H9 (cell line): ENCODE measurements at regions not wholly inside any gene's neighbourhood (a gene's known extent, or its start where the extent isn't known, plus 50 kb on each side); places are given as distances from the start of the nearest gene placed in this dataset.
A peak's percentile ranks its signal among the peaks of the same experiment; 100 is the strongest.

Source experiments
- DNase-seq: peaks from one replicate; pipeline ENCODE4 v3.0.0-alpha.2; 2017
- H2AFZ ChIP-seq: one replicate; pipeline ENCODE4 v1.6.1; 2013; ENCODE audit warnings: mild to moderate bottlenecking, low read length, control low read depth, moderate library complexity
- H2AK5ac ChIP-seq: 2 replicates; pipeline ENCODE4 v1.6.1; 2013; ENCODE audit warnings: low read length, control low read depth, mixed read lengths; ENCODE audit not compliant: insufficient read length
- H2BK120ac ChIP-seq: one replicate; pipeline ENCODE4 v1.6.1; 2013; ENCODE audit warnings: low read depth, mild to moderate bottlenecking, low read length, control low read depth, inconsistent platforms; ENCODE audit not compliant: poor library complexity, severe bottlenecking
- H2BK12ac ChIP-seq: 2 replicates; pipeline ENCODE4 v1.6.1; 2013; ENCODE audit warnings: low read length, control low read depth, mixed read lengths, low read depth; ENCODE audit not compliant: insufficient read length
- H2BK15ac ChIP-seq: 2 replicates; pipeline ENCODE4 v1.6.1; 2013; ENCODE audit warnings: low read depth, low read length, control low read depth
- H2BK20ac ChIP-seq: one replicate; pipeline ENCODE4 v1.6.1; 2013; ENCODE audit warnings: low read depth, mild to moderate bottlenecking, low read length, control low read depth, inconsistent platforms; ENCODE audit not compliant: poor library complexity, severe bottlenecking
- H2BK5ac ChIP-seq: 2 replicates; pipeline ENCODE4 v1.6.1; 2013; ENCODE audit warnings: low read length, control low read depth, mixed read lengths; ENCODE audit not compliant: insufficient read length
- H3K14ac ChIP-seq: 2 replicates; pipeline ENCODE4 v1.6.1; 2013; ENCODE audit warnings: low read length, control low read depth; ENCODE audit not compliant: insufficient read depth
- H3K18ac ChIP-seq: 2 replicates; pipeline ENCODE4 v1.6.1; 2013; ENCODE audit warnings: low read depth, mild to moderate bottlenecking, mixed read lengths, low read length, control low read depth; ENCODE audit not compliant: insufficient read length
- H3K23ac ChIP-seq: 2 replicates; pipeline ENCODE4 v1.6.1; 2013; ENCODE audit warnings: low read length, control low read depth, mixed read lengths, low read depth; ENCODE audit not compliant: insufficient read length
- H3K23me2 ChIP-seq: 2 replicates; pipeline ENCODE4 v1.6.1; 2013; ENCODE audit warnings: low read depth, mild to moderate bottlenecking, mixed read lengths, low read length, control low read depth; ENCODE audit not compliant: insufficient read length, poor library complexity, severe bottlenecking
- H3K27ac ChIP-seq: 2 replicates; pipeline ENCODE4 v1.5.1; 2013; ENCODE audit warnings: low read length, control low read depth, mixed read lengths, low read depth; ENCODE audit not compliant: insufficient read length
- H3K27me3 ChIP-seq: 2 replicates; pipeline ENCODE4 v1.6.1; 2013; ENCODE audit warnings: low read length, control low read depth, inconsistent platforms; ENCODE audit not compliant: insufficient read depth
- H3K4ac ChIP-seq: 2 replicates; pipeline ENCODE4 v1.6.1; 2013; ENCODE audit warnings: low read depth, mild to moderate bottlenecking, control low read depth, inconsistent platforms, low read length, moderate library complexity
- H3K4me1 ChIP-seq: 2 replicates; pipeline ENCODE4 v1.6.1; 2013; ENCODE audit warnings: low read length, control low read depth, inconsistent platforms; ENCODE audit not compliant: insufficient read depth
- H3K4me2 ChIP-seq: 2 replicates; pipeline ENCODE4 v1.6.1; 2013; ENCODE audit warnings: low read length, control low read depth, mixed read lengths; ENCODE audit not compliant: insufficient read length, insufficient read depth
- H3K56ac ChIP-seq: 2 replicates; pipeline ENCODE4 v1.6.1; 2013; ENCODE audit warnings: low read depth, mild to moderate bottlenecking, mixed read lengths, low read length, control low read depth; ENCODE audit not compliant: insufficient read length
- H3K79me1 ChIP-seq: 2 replicates; pipeline ENCODE4 v1.6.1; 2013; ENCODE audit warnings: low read depth, mild to moderate bottlenecking, moderate library complexity, low read length, control low read depth, inconsistent platforms; ENCODE audit not compliant: insufficient read depth, poor library complexity, severe bottlenecking
- H3K79me2 ChIP-seq: 2 replicates; pipeline ENCODE4 v1.6.1; 2013; ENCODE audit warnings: low read length, control low read depth, inconsistent platforms; ENCODE audit not compliant: insufficient read depth
- H3K9ac ChIP-seq: 2 replicates; pipeline ENCODE4 v1.6.1; 2013; ENCODE audit warnings: low read length, control low read depth, mixed read lengths; ENCODE audit not compliant: insufficient read length; ENCODE audit errors: extremely low read depth
- H3K9me3 ChIP-seq: one replicate; pipeline ENCODE4 v1.6.1; 2013; ENCODE audit warnings: low read depth, low read length, inconsistent platforms; ENCODE audit not compliant: control insufficient read depth
- H3T11ph ChIP-seq: one replicate; pipeline ENCODE4 v1.6.1; 2013; ENCODE audit warnings: mild to moderate bottlenecking, low read length, control low read depth, inconsistent platforms
- H4K20me1 ChIP-seq: one replicate; pipeline ENCODE4 v1.6.1; 2013; ENCODE audit not compliant: control insufficient read depth, insufficient read length, insufficient read depth
- H4K5ac ChIP-seq: 2 replicates; pipeline ENCODE4 v1.6.1; 2013; ENCODE audit warnings: low read depth, mild to moderate bottlenecking, mixed read lengths, low read length, control low read depth; ENCODE audit not compliant: insufficient read length
- H4K8ac ChIP-seq: replicated peaks from 2 replicates; pipeline ENCODE4 v1.6.1; 2013; ENCODE audit warnings: low read length, control low read depth, mixed read lengths, low read depth; ENCODE audit not compliant: insufficient read length
- H4K91ac ChIP-seq: 2 replicates; pipeline ENCODE4 v1.6.1; 2013; ENCODE audit warnings: low read depth, mild to moderate bottlenecking, moderate library complexity, mixed read lengths, low read length, control low read depth; ENCODE audit not compliant: insufficient read length
- H3K27ac Mint-ChIP-seq, 3 experiments: 2 replicates in 2 of 3; 3 replicates in 1 of 3; pipeline ENCODE4 v1.8.0; 2020 to 2021; ENCODE audit warnings: mixed read lengths in 3 of 3, mild to moderate bottlenecking in 1 of 3, moderate library complexity in 1 of 3
- H3K27me3 Mint-ChIP-seq: 2 replicates; pipeline ENCODE4 v1.8.0; 2021; ENCODE audit warnings: low read depth, mild to moderate bottlenecking, moderate library complexity, mixed read lengths
- H3K36me3 Mint-ChIP-seq, 3 experiments: 2 replicates in 2 of 3; 3 replicates in 1 of 3; pipeline ENCODE4 v1.8.0; 2020 to 2021; ENCODE audit warnings: low read depth in 3 of 3, mixed read lengths in 3 of 3; ENCODE audit not compliant: insufficient read depth in 1 of 3
- H3K4me1 Mint-ChIP-seq, 2 experiments: 2 replicates each; pipeline ENCODE4 v1.8.0; 2020; ENCODE audit warnings: mixed read lengths in 2 of 2
- H3K4me3 Mint-ChIP-seq, 2 experiments: 2 replicates in 1 of 2; 3 replicates in 1 of 2; pipeline ENCODE4 v1.8.0; 2020 to 2021; ENCODE audit warnings: mild to moderate bottlenecking in 2 of 2, mixed read lengths in 2 of 2, moderate library complexity in 1 of 2
- H3K9me3 Mint-ChIP-seq, 2 experiments: 2 replicates in 1 of 2; 3 replicates in 1 of 2; pipeline ENCODE4 v1.8.0; 2020; ENCODE audit warnings: mild to moderate bottlenecking in 2 of 2, mixed read lengths in 2 of 2, moderate library complexity in 1 of 2
- CTCF ChIP-seq: fragments of 200-600 bp; sonication (generic); conservative IDR thresholded peaks from 3 replicates; pipeline ENCODE4 v1.8.0; 2021; ENCODE audit warnings: antibody characterized with exemption, mild to moderate bottlenecking

DNA sequence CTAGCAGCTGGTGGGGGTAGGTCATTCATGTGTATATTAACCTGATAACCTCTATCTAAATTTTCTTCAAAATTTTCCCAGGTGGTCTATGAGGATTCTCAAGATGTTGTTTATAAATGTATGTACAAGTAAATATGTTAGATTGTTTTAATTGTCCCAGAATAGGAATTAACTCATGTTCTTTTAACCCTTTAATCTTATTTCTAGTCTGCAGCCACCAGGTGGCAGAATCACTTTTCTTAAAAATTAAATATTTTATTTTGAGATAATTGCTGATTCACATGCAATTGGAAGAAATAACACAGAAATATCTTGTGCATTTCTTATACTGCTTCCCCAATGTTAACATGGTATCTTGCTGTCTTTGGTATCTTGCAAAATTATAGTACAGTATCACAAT lies 589.5 kb downstream of the ARL4A start:
- no peak overlapping the region for H3K56ac ChIP-seq
- H3K14ac ChIP-seq: no peak overlapping the region
- Mint-ChIP-seq H3K27ac (no peak overlapping the region), H3K36me3 (peaks cover 8 to 25% (median 13%) of the 10 kb centered on the region in 3 experiments), H3K27me3 (peaks cover 2% of the 10 kb centered on the region; the same call in 1 of the 2 replicates), H3K4me1 (no peaks in the 10 kb centered on the region), H3K9me3 (peaks cover 18 to 25% of the 10 kb centered on the region in 2 experiments), H3K4me3 (no peak overlapping the region)
- no peak overlapping the region for H3K4me2 ChIP-seq
- peak; percentile 75 for TF ChIP-seq CTCF
- no peak overlapping the region for H3K23ac ChIP-seq
- H3K79me1 ChIP-seq: no peaks in the 10 kb centered on the region
- H2BK12ac ChIP-seq: no peak overlapping the region
- no peak overlapping the region for H2AFZ ChIP-seq
- H3K4ac ChIP-seq: no peak overlapping the region
- H3K27me3 ChIP-seq: no peaks in the 10 kb centered on the region
- H2BK20ac ChIP-seq: no peak overlapping the region
- no peak overlapping the region for H3T11ph ChIP-seq
- no peak overlapping the region for H2BK120ac ChIP-seq
- no peak overlapping the region for H4K8ac ChIP-seq
- DNase-seq: no peak
- H2AK5ac ChIP-seq: no peak overlapping the region
- no peak overlapping the region for H2BK5ac ChIP-seq
- no peak overlapping the region for H4K91ac ChIP-seq
- no peak overlapping the region for H4K5ac ChIP-seq
- H3K4me1 ChIP-seq: no peaks in the 10 kb centered on the region
- no peaks in the 10 kb centered on the region for H3K9me3 ChIP-seq
- no peak overlapping the region for H2BK15ac ChIP-seq
- no peaks in the 10 kb centered on the region for H4K20me1 ChIP-seq
- H3K9ac ChIP-seq: no peak overlapping the region
- no peak overlapping the region for H3K27ac ChIP-seq
- H3K18ac ChIP-seq: no peak overlapping the region
- no peaks in the 10 kb centered on the region for H3K79me2 ChIP-seq
- H3K23me2 ChIP-seq: no peaks in the 10 kb centered on the region
